ENCODE measurements at regions not wholly inside any gene's neighbourhood (a gene's known extent, or its start where the extent isn't known, plus 50 kb on each side); places are given as distances from the start of the nearest gene placed in this dataset.

- TF ChIP-seq CTCF (conservative IDR thresholded peaks at IDR 0.05) (no peak), ZFX (IDR thresholded peaks at IDR 0.05) (no peak)
These were observed 1048.8 kb upstream of the ACO1 start for GRCh38 chr9:31335529-31336234.

All from C4-2B (cell line).